ENCODE measurements at regions not wholly inside any gene's neighbourhood (a gene's known extent, or its start where the extent isn't known, plus 50 kb on each side); places are given as distances from the start of the nearest gene placed in this dataset.

GRCh38 chr6:149208134-149208601 lies 109.3 kb upstream of the TAB2 start:
- 81 to 90% (median 89%) methylated on average over 4 of the region's 4 CpGs for WGBS, 4 donors
- no peak overlapping the region for H3K27ac ChIP-seq
- TF ChIP-seq POLR2A (IDR thresholded peaks at IDR 0.05) = no peak
- no peak for TF ChIP-seq CTCF (IDR thresholded peaks at IDR 0.05)
- H3K9me3 ChIP-seq (replicated peaks in 1 of 3) = no peaks in the 10 kb centered on the region
- no peak overlapping the region for H3K4me3 ChIP-seq
- peaks cover 0 to 15% of the 10 kb centered on the region in 2 donors for H3K4me1 ChIP-seq (replicated peaks in 1 of 2)
- intact Hi-C loops (cut with DNase I) = no loop called here
- DNase-seq = no peak
- H3K27me3 ChIP-seq = no peaks in the 10 kb centered on the region
- H3K36me3 ChIP-seq (replicated peaks in 1 of 2) = no peaks in the 10 kb centered on the region

GRCh38 chr6:149209871-149210775 lies 107.4 kb upstream of the TAB2 start:
- no peak overlapping the region for H3K4me3 ChIP-seq
- H3K27ac ChIP-seq = no peak overlapping the region
- H3K27me3 ChIP-seq = no peaks in the 10 kb centered on the region
- H3K4me1 ChIP-seq (replicated peaks in 1 of 2) = peaks cover 0 to 15% of the 10 kb centered on the region in 2 donors
- TF ChIP-seq CTCF (IDR thresholded peaks at IDR 0.05) (no peak), POLR2A (IDR thresholded peaks at IDR 0.05) (no peak)
- H3K36me3 ChIP-seq (replicated peaks in 1 of 2) = no peaks in the 10 kb centered on the region
- DNase-seq = no peak
- intact Hi-C loops (cut with DNase I) = no loop called here
- WGBS, 4 donors = 62 to 77% (median 70%) methylated on average over 2 of the region's 2 CpGs
- H3K9me3 ChIP-seq (replicated peaks in 1 of 3) = no peaks in the 10 kb centered on the region

GRCh38 chr6:149211046-149211571 lies 106.4 kb upstream of the TAB2 start:
- H3K27me3 ChIP-seq = no peaks in the 10 kb centered on the region
- WGBS, 4 donors = 63 to 70% (median 66%) methylated on average over 6 of the region's 6 CpGs
- peaks cover 0 to 15% of the 10 kb centered on the region in 2 donors for H3K4me1 ChIP-seq (replicated peaks in 1 of 2)

More at GRCh38 chr6:149211046-149211571, 106.4 kb upstream of the TAB2 start:
- DNase-seq = peak in 2 of 7 donors; percentile 21 to 22
- no peak for TF ChIP-seq CTCF (IDR thresholded peaks at IDR 0.05)
- Histone ChIP-seq H3K27ac (no peak overlapping the region), H3K36me3 (replicated peaks in 1 of 2) (no peaks in the 10 kb centered on the region), H3K9me3 (replicated peaks in 1 of 3) (no peaks in the 10 kb centered on the region), H3K4me3 (no peak overlapping the region)
- intact Hi-C loops (cut with DNase I) = no loop called here

Measured in adrenal gland (tissue), 9 donors.